Fibroblast of skin of left quadriceps (primary cell): ENCODE measurements at regions not wholly inside any gene's neighbourhood (a gene's known extent, or its start where the extent isn't known, plus 50 kb on each side); places are given as distances from the start of the nearest gene placed in this dataset.
"Not testable (repeated sequence)": the region's sequence is repeated elsewhere in the genome, so short reads cannot be mapped to it uniquely, and the experiment has no call there.

Experiments used
- DNase-seq, 2 experiments: peaks; one replicate each; pipeline ENCODE4 v3.0.0-alpha.2; 2013; ENCODE audit warnings: low read depth in 2 of 2

DNA sequence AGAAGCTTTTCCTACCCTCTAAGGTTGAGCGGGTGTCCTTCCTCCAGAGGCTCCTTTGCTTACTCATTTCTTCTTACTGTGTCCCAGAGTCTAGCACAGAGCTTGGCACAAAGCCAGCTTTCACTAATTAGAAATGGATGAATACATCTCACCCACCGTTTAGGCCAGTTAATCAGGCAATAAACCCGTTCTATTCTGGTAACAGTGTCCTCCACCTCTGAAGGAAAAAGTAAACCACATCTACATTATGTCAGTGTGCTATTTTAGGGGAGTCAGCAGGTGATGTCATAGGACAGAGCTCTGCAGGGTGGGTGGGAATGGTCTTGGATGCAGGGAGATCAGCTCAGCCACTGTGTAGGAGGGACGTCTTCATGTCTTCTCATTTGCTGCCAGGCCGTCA is 109.2 kb downstream of the OSTF1 start:
- peak; percentile 20 to 28 for DNase-seq

DNA sequence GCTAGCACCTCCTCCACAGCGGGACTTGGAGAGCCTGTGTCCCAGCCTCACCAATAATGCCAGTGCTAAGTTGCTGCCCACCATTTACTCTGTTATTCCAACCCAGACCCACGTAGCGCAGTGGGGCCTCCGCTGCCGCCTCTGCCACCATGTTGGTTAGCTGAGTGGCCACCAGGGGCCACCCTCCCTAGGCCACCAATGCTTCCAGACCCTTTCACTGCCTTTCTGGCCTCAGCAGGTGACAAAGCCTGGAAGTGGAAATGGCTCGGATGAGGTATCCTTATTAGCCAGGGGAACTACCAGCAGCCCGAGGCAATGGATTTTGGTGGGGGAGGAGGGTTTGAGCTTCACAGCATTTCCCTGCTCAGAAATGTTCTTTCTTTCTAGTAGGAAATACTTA is 110.1 kb downstream of the OSTF1 start:
- DNase-seq, result no peak

DNA sequence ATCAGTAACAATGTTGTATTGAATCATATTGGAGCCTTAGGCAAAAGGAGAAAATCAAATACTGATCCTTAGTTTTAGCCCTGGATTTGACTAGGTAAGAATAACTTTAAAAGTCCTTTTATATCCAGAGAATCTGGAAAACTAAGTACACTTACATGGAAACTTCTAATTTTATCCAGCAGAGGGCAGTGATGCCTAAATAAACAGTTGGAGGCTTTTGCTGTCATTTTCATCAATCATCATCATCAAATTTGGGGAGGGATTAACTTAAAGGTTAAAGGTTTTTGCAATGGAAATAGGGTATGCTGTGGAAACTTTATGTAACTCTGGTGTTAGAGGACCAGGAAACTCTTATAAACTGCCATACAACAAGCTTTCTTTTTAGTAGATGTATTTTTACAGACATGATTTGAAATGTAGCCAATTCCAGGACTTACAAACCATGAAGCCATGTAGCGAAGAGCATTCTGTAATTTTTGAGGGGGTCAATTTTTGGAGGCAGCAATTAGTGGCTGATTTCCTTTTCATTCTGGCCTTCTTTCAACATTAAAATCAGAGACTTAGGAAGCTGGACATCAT is 112.7 kb downstream of the OSTF1 start:
- DNase-seq, result no peak

DNA sequence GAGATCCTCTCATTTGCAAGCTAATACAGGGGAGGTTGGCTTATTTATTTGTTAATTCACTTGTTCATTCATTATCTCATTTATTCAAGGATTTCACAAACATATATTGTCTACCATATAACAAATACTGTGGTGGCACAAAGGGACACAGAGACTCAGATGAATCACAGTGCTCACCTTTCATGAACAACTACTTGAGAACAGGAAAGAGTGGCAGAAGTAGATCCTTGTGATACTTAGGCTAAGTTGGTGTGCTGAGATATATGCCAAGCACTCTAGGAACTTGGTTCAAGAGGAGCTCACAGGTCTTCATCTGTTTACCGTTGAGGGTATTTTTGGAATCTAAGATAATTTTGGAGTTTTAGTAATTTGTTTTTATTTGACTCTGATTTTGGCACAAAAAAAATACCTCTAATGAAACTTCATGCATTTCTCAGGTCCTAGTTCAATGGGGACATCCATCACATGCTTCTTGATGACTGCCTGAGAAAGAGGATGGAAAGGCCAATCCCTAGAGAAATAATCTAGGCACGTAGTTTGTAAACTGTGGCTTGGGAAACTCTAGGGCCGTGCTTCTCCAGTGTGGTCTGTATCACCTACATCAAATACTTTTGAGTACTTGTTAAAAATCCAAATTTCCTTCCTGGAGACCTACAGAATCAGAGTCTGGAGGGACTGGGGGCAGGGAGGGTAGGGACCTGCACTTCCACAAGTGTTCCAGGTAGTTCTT is 113.3 kb downstream of the OSTF1 start:
- no peak for DNase-seq

DNA sequence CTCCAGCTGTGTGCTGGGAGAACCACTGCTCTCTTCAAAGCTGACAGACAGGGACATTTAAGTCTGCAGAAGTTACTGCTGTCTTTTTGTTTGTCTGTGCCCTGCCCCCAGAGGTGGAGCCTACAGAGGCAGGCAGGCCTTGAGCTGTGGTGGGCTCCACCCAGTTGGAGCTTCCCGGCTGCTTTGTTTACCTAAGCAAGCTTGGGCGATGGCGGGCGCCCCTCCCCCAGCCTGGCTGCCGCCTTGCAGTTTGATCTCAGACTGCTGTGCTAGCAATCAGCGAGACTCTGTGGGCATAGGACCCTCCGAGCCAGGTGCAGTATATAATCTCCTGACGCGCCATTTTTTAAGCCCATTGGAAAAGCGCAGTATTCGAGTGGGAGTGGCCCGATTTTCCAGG is 119.7 kb downstream of the OSTF1 start:
- DNase-seq, result not testable (repeated sequence)

DNA sequence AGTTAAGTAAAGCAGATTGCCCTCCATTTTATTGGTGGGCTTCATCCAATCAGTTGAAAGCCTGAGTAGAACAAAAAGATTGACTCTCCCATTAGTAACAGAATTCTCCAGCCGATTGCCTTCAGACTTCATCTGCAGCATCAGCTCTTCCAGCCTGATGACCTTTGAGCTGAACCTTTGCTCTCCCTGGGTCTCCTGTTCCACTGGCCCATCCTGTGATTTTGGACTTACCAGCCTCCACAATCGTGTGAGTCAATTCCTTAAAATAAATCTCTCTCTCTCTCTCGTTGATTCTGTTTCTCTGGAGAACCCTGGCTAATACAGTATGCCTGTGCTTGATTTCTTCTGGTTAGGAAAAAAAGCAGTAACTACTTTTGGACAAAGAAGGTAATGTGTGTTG is 121.9 kb downstream of the OSTF1 start:
- no peak for DNase-seq

DNA sequence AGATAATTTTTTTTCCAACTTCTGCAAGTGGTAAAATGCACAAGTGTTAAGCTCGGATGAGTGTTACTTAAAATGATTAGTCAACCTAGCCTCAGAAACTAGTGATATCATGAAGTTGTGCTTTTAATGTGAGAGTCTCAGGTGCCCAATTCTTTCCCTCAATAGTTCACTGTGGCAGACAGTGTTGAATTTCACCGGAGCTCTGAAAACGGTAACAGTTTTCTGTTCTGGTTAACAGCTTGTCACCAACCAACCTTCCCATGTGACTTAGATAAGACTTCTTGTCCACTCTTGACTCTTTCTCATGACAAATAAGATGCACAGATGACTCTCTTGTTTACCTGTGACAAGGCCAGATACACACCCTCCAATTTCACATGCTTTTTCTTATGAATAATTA is 125.5 kb downstream of the OSTF1 start:
- no peak for DNase-seq

DNA sequence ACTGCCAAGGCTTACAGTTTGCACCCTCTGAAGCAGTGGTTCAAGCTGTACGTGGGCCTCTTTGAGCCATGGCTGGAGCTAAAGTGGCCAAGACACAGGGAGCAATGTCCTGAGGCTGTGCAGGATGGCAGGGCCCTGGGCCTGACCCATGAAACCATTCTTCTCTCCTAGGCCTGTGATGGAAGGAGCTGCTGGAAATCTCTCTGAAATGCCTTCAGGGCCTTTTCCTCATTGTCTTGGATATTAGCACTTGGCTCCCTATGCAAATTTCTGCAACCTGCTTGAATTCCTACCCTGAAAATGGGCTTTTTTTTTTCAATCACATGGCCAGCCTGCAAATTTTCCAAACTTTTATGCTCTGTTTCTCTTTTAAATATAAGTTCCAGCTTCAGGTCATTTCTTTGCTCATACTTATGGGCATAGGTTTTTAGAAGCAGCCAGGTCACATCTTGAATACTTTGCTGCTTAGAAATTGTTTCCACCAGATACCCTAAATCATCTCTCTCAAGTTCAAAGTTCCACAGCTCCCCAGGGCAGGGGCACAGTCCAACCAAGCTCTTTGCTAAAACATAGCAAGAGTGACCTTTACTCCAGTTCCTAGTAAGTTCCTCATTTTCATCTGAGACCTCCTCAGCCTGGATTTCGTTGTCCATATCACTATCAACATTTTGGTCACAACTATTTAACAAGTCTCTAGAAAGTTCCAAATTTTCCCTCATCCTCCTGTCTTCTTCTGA is 138.3 kb downstream of the OSTF1 start:
- DNase-seq, result no peak

DNA sequence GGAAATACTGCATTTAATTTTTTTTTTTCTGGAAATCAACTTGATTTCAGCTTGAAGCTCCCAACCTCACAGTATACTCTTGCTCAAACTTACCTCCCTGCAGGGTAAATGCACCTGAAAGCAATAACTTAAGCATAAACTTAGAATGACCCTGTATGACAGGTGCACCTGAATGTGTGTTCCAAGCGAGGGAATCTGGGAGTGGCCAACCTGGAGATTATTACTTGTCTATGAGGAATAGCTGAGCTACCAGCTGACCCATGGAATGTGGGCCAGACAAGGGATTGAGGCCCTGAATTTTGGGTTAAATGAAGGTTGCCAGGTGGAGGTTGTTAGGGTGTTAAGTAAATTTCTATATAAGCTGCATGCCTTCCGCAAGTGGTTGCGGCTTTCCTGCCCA is 140.6 kb downstream of the OSTF1 start:
- no peak for DNase-seq

DNA sequence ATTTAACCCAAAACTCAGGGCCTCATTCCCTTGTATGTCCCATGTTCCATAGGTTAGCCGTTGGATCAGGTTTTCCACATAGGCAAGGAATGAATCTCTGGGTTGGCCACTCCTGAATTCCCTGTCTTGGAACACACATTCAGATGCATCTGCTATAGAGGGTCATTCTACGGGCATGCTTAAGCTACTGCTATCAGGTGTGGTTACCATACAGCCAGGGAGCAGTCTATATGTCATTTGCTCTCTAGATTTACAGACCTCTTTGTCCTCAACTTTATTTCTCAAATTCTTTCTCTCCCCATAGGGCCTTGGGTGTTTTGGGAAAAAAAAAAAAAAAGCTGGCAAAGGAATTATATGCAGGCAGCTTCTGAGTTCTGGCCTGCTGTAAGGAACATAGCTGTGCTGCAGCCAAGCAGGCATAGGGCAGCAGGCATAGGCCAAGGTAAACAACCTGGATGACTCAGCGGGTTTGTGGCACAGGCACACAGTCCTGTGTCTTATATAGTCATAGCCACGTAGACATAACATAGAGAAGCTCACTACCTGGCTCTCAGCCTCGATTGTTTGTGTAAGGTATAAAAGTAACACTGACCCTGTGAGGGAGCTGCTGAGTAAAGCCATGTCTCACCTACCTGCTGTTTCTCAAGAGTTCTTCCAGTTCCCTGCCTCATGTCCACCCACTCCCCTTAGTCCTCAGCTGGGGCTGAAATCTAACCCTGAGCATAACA is 141.5 kb downstream of the OSTF1 start:
- no peak for DNase-seq

DNA sequence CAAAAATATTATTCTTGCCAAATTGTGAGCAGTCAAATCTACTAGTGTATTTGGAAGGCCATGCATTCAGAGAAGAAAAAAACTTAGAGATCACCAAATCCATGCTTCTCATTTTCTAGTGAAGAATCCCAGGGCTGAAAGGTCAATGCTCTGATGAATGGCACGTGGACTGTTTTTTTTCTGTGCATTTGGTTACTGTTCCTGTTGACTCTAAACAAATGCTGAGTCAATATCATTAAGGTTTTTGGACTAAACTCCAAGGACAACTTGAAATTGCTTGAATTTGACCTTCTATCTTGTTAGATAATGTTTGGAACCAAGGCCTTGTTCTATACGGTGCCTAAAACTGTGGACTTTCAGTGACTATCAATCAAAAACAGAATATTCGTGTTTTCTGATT is 142.2 kb downstream of the OSTF1 start:
- no peak for DNase-seq

DNA sequence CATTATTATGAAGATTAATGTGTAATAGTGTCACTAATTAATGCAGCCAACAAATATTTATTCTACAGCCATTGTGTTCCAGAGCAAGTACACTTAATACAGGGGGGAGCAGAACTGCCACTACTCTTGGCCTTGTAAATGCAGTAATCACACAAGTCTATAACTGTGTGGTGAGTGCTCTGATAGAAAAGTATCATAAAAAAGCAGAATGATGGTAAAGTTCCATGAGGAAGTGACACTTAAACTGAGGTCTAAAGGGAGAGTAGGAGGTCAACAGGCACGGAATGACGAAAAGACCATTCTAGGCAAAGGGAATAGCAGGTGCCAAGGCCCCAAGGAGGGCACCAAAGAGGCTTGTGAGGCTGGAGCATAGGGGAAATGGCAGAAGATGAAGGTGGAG is 142.9 kb downstream of the OSTF1 start:
- DNase-seq, result no peak

DNA sequence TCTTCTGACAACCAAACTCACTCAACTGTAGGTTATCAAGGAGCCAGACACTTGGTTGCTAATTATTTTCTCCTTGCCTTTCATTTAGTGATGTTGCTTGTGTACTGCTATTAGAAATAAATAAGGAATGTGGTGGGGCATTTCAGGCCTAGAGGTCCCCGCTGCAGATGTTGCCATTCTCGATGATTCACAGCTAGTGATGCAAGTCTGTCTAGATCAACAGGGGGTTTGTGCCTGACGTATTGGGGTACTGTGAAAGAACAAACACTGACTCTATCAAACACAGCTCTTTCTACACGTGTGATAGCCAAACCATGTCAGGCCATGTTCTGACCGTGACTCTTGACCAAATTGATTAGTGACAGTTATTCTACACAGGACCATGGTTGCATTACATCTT is 144.7 kb downstream of the OSTF1 start:
- no peak for DNase-seq

DNA sequence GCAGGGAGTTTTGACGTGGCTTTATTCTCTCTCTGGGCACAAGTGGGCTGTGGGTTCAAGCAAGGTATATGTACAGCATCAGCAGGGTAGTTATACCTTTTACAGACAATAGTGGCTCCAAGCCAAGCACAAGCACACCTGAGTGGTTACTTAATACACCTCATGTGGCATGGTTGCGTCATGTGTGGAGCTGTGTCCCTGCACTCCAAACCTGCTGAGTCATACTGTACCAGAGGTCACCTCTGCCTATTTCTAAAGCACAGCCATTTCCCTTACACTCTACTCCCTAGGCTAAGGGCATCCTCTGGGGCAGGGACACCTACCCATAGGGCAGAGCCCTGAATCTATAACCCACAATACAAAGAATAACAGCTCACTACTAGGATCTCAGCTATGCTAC is 147.3 kb downstream of the OSTF1 start:
- DNase-seq, result no peak

DNA sequence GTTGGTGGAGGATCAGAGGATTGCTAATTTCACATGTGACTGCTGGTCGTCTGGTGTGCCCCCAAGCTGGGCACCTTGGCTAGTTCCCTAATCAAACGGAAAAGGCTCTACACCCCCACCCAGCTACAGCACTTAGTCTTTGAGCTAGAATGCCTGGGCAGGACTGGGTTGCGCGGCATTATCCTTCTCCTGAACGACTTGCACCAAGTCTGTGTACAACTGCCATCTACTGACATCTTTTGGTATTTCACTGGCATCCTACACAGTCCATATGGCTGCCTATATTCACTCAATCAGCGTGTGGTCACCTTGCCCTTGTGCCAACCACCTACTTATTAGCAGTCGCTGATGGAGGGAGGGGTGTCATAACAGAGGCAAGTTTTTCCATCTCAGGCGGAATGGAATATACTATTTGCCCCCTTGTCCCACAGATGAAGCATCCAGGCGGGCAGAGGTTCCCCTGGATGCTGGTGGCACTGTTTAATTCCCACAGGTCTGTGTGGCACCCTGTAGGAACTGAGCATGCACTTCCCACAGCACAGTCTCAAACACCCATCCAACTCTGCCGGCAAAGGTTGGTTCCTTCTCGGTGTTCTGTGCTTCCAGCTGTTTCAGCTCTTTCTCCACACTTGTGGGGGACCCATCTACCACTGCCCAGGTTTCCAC is 150.1 kb downstream of the OSTF1 start:
- DNase-seq, result peak; percentile 3 to 12

DNA sequence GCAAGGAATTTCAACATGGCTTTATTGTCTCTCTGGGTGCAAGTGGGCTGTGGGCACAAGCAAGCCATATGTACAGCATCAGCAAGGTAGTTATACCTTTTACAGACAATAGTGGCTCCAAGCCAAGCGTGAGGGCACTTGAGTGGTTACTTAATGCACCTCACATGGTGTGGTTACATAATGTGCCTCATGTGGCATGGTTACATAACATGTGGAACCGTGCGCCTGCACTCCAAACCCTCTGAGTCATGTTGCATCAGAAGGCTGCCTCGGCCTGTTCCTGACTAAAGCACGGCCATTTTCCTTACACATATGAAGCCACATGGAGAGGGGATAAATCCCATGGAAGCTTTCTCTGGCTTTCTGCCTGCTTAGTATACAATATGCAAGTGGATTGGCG is 150.9 kb downstream of the OSTF1 start:
- DNase-seq, result peak in 1 of 2 experiments; percentile 3

DNA sequence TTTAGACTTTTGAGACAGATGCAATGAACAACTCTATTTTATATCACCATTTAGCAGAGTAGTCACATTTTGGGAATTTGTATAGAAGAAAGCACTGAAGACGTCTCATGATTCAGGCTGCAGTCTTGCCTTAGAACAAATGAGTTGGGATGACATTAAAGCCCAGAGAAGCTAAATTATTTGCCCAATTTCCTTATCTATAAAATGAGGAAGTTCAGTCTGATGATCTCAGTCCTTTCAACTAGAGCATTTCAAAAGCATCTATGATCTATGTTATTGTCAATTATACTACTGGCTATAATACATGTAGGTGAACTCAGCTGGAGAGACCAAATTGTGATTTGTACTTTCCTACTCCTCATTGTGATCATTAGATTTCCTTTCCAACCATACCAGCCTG is 154.1 kb downstream of the OSTF1 start:
- DNase-seq, result no peak

DNA sequence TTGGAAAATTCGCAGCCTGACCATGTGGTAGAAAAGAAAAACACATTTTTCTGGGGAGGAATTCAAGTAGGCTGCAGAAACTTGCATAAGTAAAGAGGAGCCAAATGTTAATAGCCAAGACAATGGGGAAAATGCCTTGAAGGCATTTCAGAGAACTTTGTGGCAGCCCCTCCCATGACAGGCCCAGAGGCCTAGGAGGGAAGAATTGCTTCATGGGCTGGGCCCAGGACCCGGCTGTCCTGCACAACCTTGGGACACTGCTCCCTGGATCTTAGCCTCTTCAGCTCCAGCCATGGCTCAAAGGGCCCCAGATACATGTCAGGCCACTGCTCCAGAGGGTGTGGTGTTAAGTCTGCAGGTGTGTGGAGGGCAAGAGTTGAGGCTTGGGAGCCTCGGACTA is 158.6 kb downstream of the OSTF1 start:
- DNase-seq, result no peak

DNA sequence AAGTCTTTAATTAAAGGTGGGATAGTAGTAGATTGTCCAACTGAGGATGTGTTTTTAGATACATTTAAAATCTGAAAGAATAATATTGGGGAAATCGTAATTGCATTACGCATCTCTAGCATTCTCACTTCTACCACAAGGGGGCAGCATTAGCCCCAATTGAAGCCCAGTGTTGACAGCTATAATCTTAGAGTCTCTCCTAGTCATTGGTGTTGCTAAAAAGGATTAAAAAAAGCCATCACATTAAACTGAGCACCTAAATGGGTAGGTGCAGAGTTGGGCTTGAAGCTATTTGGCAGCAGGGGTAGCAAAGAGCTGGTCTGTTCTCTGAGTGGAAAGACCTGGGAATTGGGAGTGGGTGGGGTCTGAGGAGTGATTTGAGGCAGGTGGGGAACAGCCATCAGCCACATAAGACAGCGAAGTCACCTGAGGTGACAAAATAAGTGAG is 177.2 kb downstream of the OSTF1 start:
- DNase-seq, result peak; percentile 10 to 18

DNA sequence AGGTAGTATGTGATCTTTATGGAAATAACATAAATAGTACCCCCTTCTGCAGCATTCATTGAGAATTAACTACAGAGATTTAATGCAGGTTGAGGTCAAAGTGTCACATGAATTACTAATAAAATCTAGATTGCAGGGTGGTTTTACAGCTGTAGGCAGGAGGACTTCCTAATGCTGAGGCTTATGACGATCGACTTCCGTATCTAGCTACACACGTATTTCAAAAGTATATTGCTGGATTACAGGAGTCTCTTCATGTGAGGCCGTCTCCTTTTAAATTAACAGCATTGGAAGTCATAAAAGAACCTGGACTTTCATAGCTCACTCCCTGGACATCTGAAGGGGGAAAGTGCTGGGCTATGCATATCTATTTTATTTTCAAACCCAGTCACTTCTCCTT is 180.9 kb downstream of the OSTF1 start:
- no peak for DNase-seq

DNA sequence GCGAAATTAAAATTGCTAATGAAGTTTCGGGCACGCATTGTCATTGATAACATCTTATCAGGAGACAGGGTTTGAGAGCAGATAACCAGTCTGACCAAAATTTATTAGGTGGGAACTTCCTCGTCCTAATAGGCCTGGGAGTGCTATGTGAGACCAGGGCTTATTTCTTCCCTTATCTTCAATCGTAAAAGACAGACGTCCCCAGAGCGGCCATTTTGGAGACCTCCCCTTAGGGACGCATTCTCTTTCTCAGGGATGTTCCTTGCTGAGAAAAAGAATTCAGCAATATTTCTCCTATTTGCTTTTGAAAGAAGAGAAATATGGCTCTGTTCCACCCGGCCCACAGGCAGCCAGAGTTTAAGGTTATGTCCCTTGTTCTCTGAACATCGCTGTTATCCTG is 184.7 kb downstream of the OSTF1 start:
- not testable (repeated sequence) for DNase-seq

DNA sequence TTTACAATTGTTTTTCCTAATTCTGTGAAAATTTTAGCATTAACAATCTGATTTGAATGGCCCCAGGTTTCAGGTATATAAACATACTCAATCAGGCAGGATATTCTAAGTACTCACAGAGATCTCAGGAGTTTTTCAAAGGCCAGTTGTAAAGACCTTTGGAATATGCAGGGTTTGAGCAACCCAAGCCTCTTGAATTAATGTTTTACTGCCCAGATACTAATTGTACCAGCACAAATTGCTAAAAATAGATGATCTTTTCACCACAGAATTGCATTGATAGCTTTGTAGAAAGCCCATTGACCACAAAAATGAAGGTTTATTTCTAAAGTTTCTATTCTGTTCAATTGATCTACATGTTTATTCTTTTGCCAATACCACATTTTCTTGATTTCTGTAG is 186.5 kb downstream of the OSTF1 start:
- no peak for DNase-seq
